Endothelial cell of umbilical vein (primary cell): ENCODE measurements at regions not wholly inside any gene's neighbourhood (a gene's known extent, or its start where the extent isn't known, plus 50 kb on each side); places are given as distances from the start of the nearest gene placed in this dataset.

Experiments
- BruUV-seq: library from RNA; stranded (reverse); fragments of 400-500 nt; replicated peaks from 2 replicates; lab custom pipeline; 2021; lab: Mats Ljungman, UMichigan
- CTCF ChIA-PET: fragments of 300-600, 350-600 bp; sonication (Branson Sonifier 250); formaldehyde crosslinking; loops from one replicate; lab custom pipeline; 2021; ENCODE audit warnings: antibody characterized with exemption, inconsistent platforms; lab: Charles Lee
- POLR2A ChIA-PET: fragments of 300-600, 350-600 bp; sonication (Branson Sonifier 250); formaldehyde crosslinking; loops from one replicate; lab custom pipeline; 2021; ENCODE audit warnings: antibody characterized with exemption, inconsistent platforms; lab: Charles Lee
- DNase-seq: peaks from one replicate; pipeline ENCODE4 v3.0.0-alpha.2; 2011; ENCODE audit warnings: low read depth, low spot score
- FAIRE-seq: peaks from 2 replicates; lab custom pipeline; 2011; peaks lifted over from hg19 to GRCh38; lab: Jason Lieb, UNC
- H2AFZ ChIP-seq: 2 replicates; pipeline ENCODE4 v1.6.0; 2012; ENCODE audit warnings: low read depth, low read length, control low read depth, inconsistent platforms
- H3K27ac ChIP-seq: 2 replicates; pipeline ENCODE4 v1.5.1; 2011; ENCODE audit warnings: low read depth, mild to moderate bottlenecking, control low read depth, low read length, moderate library complexity; ENCODE audit not compliant: insufficient read depth
- H3K27me3 ChIP-seq, 2 experiments: 2 replicates each; pipeline versions ENCODE4 v1.6.0 to v1.6.1; 2011; ENCODE audit warnings: low read length in 2 of 2, mixed read lengths in 1 of 2; ENCODE audit not compliant: control insufficient read depth in 2 of 2, insufficient read depth in 2 of 2
- H3K36me3 ChIP-seq, 2 experiments: 2 replicates in 1 of 2; 3 replicates in 1 of 2; pipeline ENCODE4 v1.5.1; 2011; ENCODE audit warnings: low read length in 2 of 2, mild to moderate bottlenecking in 1 of 2, moderate library complexity in 1 of 2; ENCODE audit not compliant: control insufficient read depth in 2 of 2, insufficient read depth in 2 of 2; ENCODE audit errors: extremely low read depth in 1 of 2
- H3K4me1 ChIP-seq: 3 replicates; pipeline ENCODE4 v1.5.1; 2011; ENCODE audit warnings: mild to moderate bottlenecking, low read length; ENCODE audit not compliant: control insufficient read depth, insufficient read depth; ENCODE audit errors: extremely low read depth
- H3K4me2 ChIP-seq: 2 replicates; pipeline ENCODE4 v1.6.1; 2011; ENCODE audit warnings: low read length, control low read depth, mixed read lengths; ENCODE audit not compliant: insufficient read depth
- H3K4me3 ChIP-seq, 3 experiments: fragments of 200-600 bp in 1 of 3; sonication (generic), shearing (Covaris generic) in 1 of 3; replicated peaks in 1 of 3; 2 replicates each; pipeline ENCODE4 v1.5.1; 2011 to 2016; ENCODE audit warnings: control low read depth in 3 of 3, low read length in 3 of 3, mild to moderate bottlenecking in 2 of 3, inconsistent platforms in 1 of 3, low read depth in 1 of 3, moderate library complexity in 1 of 3; ENCODE audit not compliant: insufficient read depth in 1 of 3
- H3K79me2 ChIP-seq: 2 replicates; pipeline ENCODE4 v1.6.0; 2012; ENCODE audit warnings: low read length, inconsistent platforms; ENCODE audit not compliant: control insufficient read depth, insufficient read depth
- H3K9ac ChIP-seq: replicated peaks from 2 replicates; pipeline ENCODE3; 2011; ENCODE audit warnings: low read length, control low read depth; ENCODE audit not compliant: insufficient read depth; ENCODE audit errors: extremely low read depth
- H3K9me1 ChIP-seq: replicated peaks from 3 replicates; pipeline ENCODE4 v1.6.0; 2011; ENCODE audit warnings: mild to moderate bottlenecking, low read length; ENCODE audit not compliant: control insufficient read depth, insufficient read depth; ENCODE audit errors: extremely low read depth
- H3K9me3 ChIP-seq: replicated peaks from 2 replicates; pipeline ENCODE4 v1.5.1; 2012; ENCODE audit warnings: low read length, inconsistent platforms; ENCODE audit not compliant: control insufficient read depth, insufficient read depth
- H4K20me1 ChIP-seq: replicated peaks from 2 replicates; pipeline ENCODE3; 2011; ENCODE audit warnings: mild to moderate bottlenecking, low read length; ENCODE audit not compliant: control insufficient read depth, insufficient read depth; ENCODE audit errors: extremely low read depth
- JUN ChIP-seq: IDR thresholded peaks from 2 replicates; pipeline ENCODE4 v1.6.1; 2011; ENCODE audit warnings: borderline replicate concordance, low read depth; ENCODE audit not compliant: insufficient read length, insufficient read depth
- POLR2A ChIP-seq: IDR thresholded peaks from 2 replicates; pipeline ENCODE4 v1.6.1; 2012; ENCODE audit warnings: low read depth, mild to moderate bottlenecking, control low read depth, low read length
- POLR2AphosphoS5 ChIP-seq: IDR thresholded peaks from 2 replicates; pipeline ENCODE4 v1.6.1; 2012; ENCODE audit warnings: low read depth, mild to moderate bottlenecking, control low read depth, low read length, moderate library complexity; ENCODE audit not compliant: insufficient read depth
- dilution Hi-C: fragments of 300-500 bp; cut with MboI; formaldehyde crosslinking; loops from one replicate; pipeline ENCODE4 v1.15.0; 2019; ENCODE audit warnings: low sequenced_read_pairs; ENCODE audit not compliant: extremely low pct_ligation_motif_present
- intact Hi-C: fragments of 100-400 bp; cut with micrococcal nuclease; formaldehyde crosslinking; loops from one replicate; pipeline ENCODE4 v1.10.0; 2022
- TF ChIP-seq, protein P1 (sequence below), 2 donors: IDR thresholded peaks; 1 replicate in 1 of 2; 2 replicates in 1 of 2; pipeline ENCODE4 v1.5.1; 2011; ENCODE audit warnings: low read length in 2 of 2, mild to moderate bottlenecking in 2 of 2, moderate library complexity in 2 of 2, control low read depth in 1 of 2, inconsistent platforms in 1 of 2, low read depth in 1 of 2; ENCODE audit not compliant: insufficient read depth in 1 of 2; ENCODE audit errors: extremely low read depth in 1 of 2

DNA sequence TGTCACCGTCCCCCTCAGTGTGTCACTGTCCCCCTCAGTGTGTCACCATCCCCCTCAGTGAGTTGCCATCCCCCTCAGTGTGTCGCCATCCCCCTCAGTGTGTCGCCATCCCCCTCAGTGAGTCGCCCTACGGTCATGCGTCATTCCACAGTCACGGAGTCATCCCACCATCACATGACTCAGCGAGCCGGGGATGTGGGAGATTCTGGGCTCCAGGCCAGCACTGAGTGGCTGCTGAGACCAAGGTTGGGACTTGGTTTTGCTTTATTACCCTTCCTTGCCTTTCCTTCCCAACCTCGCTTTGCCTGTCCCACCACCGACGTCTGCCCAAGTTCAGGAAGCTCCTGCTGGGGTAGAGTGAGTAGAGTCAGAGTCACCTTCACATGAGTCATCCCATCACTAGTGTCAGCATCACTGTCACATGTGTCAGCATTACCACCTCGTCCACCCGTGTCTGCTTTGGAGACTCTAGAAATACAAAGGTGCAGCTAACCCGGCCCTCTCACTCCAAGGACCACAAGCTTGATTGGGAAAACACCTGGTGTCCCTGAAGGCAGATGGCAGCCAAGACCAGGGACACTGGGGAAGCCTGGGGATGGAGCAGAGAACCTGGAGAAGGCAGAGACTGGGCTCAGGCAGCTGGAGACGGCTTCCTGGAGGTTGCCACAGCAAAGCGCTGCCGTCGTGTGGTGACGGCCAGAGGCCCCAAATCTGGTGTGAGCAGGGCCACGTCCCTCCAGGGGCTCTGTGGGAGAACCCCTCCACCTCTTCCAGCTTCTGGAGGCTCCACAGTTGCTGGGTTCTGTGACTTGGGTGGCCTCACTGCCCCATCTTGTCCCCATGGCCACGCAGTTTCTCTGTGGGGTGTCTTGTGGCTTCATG, 485.2 kb upstream of the SALL3 start:
- Histone ChIP-seq H3K4me2 (no peak overlapping the region), H3K9ac (no peak overlapping the region), H3K9me3 (peaks cover 4% of the 10 kb centered on the region), H3K27ac (no peak overlapping the region), H3K27me3 (no peaks in the 10 kb centered on the region), H2AFZ (no peak overlapping the region), H3K9me1 (no peaks in the 10 kb centered on the region), H3K36me3 (no peaks in the 10 kb centered on the region), H3K4me1 (no peaks in the 10 kb centered on the region), H3K4me3 (no peak overlapping the region), H3K79me2 (no peaks in the 10 kb centered on the region), H4K20me1 (no peaks in the 10 kb centered on the region)
- dilution Hi-C loops (no loop called here), intact Hi-C loops (no loop called here)
- ChIA-PET POLR2A (no interaction called here), CTCF (no interaction called here)
- TF ChIP-seq, protein P1, sequence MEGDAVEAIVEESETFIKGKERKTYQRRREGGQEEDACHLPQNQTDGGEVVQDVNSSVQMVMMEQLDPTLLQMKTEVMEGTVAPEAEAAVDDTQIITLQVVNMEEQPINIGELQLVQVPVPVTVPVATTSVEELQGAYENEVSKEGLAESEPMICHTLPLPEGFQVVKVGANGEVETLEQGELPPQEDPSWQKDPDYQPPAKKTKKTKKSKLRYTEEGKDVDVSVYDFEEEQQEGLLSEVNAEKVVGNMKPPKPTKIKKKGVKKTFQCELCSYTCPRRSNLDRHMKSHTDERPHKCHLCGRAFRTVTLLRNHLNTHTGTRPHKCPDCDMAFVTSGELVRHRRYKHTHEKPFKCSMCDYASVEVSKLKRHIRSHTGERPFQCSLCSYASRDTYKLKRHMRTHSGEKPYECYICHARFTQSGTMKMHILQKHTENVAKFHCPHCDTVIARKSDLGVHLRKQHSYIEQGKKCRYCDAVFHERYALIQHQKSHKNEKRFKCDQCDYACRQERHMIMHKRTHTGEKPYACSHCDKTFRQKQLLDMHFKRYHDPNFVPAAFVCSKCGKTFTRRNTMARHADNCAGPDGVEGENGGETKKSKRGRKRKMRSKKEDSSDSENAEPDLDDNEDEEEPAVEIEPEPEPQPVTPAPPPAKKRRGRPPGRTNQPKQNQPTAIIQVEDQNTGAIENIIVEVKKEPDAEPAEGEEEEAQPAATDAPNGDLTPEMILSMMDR (IDR thresholded peaks at IDR 0.05; ENCODE audit: extremely low read depth in 1 of 2, insufficient read depth in 1 of 2, low read depth in 1 of 2, low read length in 2 of 2): no peak
- peak; percentile 10 for TF ChIP-seq JUN
- DNase-seq (no peak), FAIRE-seq (no peak)
- BruUV-seq: no TSS peak

- intact Hi-C loops: no loop called here
- DNase-seq: no peak
- Histone ChIP-seq H3K27me3 (no peaks in the 10 kb centered on the region), H3K36me3 (no peaks in the 10 kb centered on the region), H3K4me3 (no peak overlapping the region), H4K20me1 (no peaks in the 10 kb centered on the region), H3K9ac (no peak overlapping the region), H3K9me1 (no peaks in the 10 kb centered on the region), H3K4me2 (no peak overlapping the region), H3K4me1 (no peaks in the 10 kb centered on the region), H3K27ac (no peak overlapping the region), H3K9me3 (peaks cover 4% of the 10 kb centered on the region), H2AFZ (no peak overlapping the region), H3K79me2 (no peaks in the 10 kb centered on the region)
- dilution Hi-C loops: no loop called here
- no TSS peak for BruUV-seq
- ChIA-PET CTCF (no interaction called here), POLR2A (no interaction called here)
- FAIRE-seq: no peak
- TF ChIP-seq POLR2AphosphoS5: no peak
- TF ChIP-seq POLR2A: no peak
Observed at GRCh38 chr18:78495550-78495949, 484.1 kb upstream of the SALL3 start.
